CD4-positive, alpha-beta T cell treated with Interleukin-17A for 4 hours (primary cell): ENCODE measurements at regions not wholly inside any gene's neighbourhood (a gene's known extent, or its start where the extent isn't known, plus 50 kb on each side); places are given as distances from the start of the nearest gene placed in this dataset.

ENCODE experiments used
- DNase-seq: peaks from one replicate; pipeline ENCODE4 v3.0.0-alpha.2; 2020; ENCODE audit warnings: mixed read lengths

- DNase-seq = no peak
Measured at GRCh38 chr12:111173391-111173790, 195.5 kb downstream of the PHETA1 start.

DNA sequence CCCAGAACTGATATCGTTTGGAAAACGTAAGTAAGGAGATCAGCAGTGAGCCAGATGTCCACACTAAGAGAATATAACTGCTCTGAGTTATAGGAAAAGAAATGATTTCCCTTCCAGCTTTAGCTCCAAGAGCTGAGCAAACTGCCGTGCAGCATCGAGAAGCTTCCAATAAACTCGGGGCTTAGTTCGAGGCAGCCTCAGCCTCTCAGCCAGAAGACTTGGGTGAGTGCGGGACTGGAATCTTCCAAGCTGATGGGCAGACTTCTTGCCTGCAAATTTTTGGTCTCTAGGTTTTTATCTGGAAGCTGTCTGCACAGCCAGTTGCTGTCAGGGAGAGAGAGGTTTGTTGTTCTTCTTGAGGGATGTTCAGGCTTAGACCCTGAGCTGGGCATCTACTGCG is 196.1 kb downstream of the PHETA1 start:
- no peak for DNase-seq

GRCh38 chr12:111171832-111172231 is 197.1 kb downstream of the PHETA1 start:
- no peak for DNase-seq

DNA sequence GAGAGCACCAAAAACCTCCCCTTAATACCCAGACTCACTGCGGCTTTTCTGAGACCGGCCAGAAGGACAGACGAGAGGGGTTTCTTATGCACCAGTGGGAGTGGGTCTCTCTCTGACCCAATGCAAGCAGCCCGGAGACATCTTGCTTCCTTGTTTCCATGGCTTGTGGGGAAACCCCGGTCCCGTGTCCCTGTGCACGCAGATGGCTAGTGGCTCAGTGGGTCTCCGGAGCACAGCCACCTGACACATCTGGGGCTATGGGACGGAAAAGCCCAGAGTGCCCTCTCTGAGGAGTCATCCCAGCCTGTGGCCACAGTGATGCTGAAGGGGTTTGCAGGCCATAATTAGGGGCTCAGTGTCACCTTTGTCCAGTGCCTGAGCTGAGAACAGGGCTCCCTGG is 197.6 kb downstream of the PHETA1 start:
- no peak for DNase-seq

GRCh38 chr12:111170543-111170942 is 198.4 kb downstream of the PHETA1 start:
- no peak for DNase-seq

DNA sequence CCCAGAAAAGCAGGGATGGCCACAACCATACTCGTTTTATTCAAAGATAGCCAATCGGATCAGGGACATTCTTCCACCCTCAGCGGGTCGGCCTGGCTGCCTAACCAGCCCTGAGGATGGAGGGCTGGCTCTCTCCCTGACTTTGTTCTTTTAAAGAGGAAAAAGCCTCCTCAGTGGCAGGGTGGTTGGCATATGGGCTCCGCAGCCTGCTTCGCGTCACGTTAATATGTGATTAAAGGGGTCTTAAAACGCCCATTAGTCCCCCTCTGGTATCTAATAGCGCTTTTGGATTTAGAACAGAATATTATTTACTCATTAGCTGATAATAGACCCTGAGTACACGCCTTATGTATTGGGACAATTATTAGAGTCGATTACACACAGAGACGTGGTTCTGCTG is 199.4 kb downstream of the PHETA1 start:
- DNase-seq = no peak

GRCh38 chr12:111169032-111169431 is 199.9 kb downstream of the PHETA1 start:
- DNase-seq = no peak

DNA sequence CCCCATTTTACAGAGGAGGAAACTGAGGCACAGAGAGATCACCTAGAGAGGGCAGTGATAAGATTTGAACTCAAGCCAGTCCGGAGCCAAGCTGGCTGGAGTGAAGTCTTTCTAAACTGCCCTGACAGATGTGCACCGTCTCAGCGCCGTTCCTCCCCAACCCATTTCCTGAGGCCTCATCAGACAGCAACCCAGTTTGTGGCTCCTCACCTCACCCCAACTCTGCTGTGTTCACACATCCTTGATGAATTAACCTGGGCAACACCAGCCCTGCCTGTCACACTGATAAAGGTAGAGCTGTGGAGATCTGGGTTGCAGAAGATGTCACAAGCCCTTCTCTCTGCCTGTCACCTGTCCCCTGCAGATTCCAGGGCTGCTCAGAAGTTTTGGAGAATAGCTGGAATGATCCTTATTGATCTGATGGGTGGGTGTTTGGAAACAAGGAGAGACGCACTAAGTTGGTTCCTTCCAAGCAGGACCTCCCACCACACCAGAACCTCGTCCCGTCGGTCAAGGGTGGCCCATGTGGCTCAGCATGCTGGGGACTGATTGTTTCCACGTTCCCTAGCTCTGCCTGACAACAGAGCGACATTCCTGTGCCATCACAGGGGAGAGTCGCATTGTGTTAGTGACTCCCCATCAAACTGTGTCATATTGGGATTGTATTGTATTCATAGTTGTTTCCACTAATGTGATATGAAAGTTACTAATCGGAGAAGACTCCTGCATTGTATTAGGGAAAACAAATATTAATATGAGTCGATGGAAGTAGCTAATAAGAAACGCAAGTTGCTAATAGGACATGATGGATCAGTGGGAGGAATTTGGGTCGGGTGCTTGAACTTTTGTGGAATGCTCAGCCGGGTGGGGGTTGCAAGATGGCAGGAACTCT is 200.6 kb downstream of the PHETA1 start:
- DNase-seq = no peak

DNA sequence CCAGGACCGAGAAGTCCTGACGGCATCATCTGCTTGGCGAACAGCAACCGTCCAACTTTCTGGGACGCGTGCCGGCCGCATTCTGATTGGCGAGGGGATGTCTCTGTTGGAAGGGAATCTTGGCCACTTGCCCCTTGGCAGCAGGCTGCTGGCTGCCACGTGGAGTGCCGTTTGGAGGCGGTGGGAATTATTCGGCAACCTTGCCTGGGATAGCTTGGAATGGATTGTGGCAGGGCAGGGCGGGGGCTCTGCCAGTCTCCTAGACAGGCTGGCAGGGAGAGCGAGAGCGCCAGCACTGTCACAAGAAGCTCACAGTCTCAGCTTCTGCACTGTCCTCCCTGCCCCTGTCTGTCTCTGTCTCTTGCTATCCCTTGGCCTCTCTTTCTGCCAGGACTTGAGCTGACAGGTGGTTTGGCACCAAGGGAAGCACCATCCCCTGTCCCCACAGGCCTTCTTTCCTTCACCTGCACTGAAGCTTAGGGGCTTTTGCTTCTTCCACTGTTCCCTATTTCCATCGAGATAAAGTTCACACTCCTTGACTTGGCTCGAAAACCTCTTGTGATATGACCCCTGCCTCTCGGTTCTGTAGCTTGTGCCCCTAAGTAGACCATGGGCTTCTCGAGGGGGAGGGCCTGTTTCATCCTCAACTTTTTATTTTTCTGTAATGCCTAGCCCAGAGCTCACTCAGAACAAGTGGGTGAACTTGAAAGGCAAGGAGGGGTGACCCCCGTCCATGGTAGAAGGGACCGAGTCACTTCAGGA is 201.9 kb downstream of the PHETA1 start:
- DNase-seq = no peak

DNA sequence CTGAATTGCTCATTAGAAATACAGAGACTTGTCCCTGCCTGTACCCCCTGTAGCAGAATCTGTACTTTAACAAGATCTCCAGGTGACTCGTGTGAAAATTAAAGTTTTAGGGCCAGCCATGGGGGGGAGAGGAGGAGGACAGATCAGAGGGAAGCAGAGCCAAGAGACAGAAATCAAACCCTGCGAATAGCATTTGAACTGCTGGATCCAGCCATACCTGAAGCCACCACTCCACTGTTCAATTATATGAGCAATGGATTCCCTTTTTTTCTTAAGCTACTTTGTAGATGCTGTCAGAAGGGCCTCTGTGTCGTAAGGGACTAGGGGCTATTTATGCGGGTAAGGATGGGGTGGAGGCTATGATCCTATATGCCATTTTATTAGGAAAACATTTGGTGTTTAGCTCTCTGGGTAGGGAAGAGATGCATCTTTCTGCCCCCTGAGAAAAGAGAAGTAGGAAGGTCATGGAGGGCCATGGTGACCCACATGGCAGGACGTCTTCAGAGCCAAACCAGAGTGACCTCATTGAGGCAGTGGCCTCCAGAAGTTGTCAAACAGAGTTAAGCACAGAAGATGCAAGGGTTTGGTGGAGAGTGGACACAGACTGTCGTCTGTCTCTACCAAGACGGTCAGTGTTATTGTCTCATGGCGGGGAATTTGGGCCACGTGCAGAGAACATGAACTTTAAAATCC is 203.9 kb downstream of the PHETA1 start:
- no peak for DNase-seq

DNA sequence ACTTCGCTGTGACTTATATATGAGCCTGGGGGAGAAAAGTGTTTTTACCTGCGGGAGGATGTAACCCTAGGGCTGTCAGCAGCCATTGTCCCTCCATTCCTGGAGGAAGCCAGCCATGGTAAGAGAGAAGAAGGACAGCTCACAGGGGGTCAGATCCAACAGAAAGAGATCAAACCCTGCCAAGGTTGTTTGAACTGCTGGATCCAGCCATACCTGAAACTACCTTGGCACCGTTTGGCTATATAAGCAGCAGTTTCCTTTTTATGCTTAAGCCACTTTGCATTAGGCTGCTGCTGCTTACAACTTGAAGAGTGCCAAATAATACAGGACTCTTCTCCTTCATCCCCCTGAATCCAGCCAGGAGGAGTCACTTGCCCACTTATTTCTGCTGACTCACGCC is 205.5 kb downstream of the PHETA1 start:
- DNase-seq = no peak

DNA sequence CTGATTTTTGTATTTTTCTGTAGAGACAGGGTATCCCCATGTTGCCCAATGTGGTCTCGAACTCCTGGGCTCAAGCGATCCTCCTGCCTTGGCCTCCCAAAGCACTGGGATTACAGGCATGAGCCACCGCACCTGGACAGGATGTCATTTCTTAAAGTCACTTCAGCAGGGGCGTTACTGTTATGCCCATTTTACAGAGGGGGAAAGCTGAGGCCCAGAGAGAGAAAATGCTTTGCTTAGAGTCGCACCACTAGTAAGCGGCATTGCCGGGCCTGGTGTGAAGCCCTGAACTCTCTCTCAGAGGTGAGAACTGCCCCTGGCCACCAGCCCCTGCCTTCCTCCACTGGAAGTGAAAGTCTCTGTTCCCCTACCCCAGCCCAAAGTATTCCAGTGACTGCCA is 207.0 kb downstream of the PHETA1 start:
- DNase-seq = no peak

- no peak for DNase-seq
Measured at GRCh38 chr12:111160350-111161241, 208.3 kb downstream of the PHETA1 start.

- no peak for DNase-seq
Measured at GRCh38 chr12:111158992-111159391, 209.9 kb downstream of the PHETA1 start.

DNA sequence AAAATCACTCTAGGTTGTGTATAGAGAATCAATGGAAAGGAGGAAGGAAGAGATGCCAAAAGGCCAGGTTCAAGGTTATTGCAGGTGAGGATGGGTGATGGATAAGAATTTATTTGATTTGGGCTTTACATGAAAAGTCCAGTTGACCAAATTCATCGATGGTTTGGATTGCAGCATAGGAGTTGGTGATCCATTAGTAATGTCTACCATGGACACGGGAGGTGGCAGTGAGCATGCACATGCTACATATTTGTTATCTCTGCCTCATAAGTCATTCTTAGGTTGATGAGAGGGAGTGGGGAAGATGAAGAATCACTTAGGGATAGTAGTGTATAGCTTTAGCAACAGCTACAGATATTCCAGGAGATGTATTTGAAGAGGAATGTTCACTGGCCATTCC is 211.4 kb downstream of the PHETA1 start:
- DNase-seq = no peak

- no peak for DNase-seq
Measured at GRCh38 chr12:111156304-111156703, 212.6 kb downstream of the PHETA1 start.

DNA sequence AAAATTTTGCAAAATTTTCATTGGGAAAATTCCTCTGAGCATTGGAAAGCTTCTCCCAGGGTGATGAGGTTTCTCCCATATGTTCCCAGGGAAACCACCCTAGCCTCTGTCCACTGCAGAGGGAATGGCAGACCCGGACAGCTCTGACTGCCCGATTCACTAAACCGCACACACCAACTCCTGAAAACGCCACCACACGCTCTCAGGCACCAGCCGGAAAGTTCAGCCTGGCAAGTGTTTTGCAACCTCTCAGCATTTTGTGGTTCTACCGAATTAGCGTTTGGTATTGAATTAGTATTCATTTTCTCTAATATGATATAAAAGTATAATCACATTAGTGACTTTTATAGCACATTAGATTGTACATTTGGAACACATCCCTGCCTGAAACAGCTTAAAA is 213.4 kb downstream of the PHETA1 start:
- no peak for DNase-seq

DNA sequence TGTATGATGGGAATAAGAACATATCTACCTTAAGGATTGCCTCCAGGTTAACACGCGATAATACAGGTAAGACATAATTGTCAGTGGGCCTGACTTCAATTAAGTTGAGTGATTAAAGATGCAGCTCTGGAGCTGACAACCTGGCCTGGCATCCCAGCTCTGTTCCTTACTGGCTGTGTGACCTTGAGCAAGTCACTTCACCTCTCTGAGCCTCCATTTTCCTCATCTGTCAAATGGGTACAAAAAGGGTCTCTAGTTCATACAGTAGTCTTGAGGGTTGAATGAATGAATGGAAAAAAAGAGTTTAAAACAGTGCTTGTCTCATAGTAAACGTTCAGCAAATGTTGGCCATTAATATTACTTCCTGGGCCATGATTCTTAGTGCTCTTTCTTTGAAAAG is 213.9 kb downstream of the PHETA1 start:
- no peak for DNase-seq

GRCh38 chr12:111154147-111154834 is 214.6 kb downstream of the PHETA1 start:
- DNase-seq = no peak

DNA sequence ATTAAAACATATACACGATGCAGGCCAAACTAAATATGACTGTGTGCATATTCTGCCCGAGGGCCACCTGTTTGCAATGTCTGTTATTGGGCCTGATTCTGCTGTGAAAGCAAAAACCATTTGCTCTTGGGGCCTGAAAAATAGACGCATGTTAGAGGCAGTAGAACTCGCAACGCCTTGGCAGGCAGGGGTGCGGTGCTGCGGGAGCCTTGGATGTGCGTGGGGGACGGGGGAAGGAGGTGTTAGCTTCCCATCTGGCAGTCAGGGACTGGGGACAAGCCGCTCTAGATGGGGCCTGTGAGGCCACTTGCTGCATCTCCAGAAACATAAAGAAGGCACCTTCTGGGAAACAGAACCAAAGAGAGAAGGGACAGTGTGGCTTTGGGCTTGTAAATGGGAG is 216.3 kb downstream of the PHETA1 start:
- no peak for DNase-seq

- DNase-seq = no peak
Measured at GRCh38 chr12:111150921-111151840, 217.7 kb downstream of the PHETA1 start.
